ENCODE measurements at regions not wholly inside any gene's neighbourhood (a gene's known extent, or its start where the extent isn't known, plus 50 kb on each side); places are given as distances from the start of the nearest gene placed in this dataset.

DNA sequence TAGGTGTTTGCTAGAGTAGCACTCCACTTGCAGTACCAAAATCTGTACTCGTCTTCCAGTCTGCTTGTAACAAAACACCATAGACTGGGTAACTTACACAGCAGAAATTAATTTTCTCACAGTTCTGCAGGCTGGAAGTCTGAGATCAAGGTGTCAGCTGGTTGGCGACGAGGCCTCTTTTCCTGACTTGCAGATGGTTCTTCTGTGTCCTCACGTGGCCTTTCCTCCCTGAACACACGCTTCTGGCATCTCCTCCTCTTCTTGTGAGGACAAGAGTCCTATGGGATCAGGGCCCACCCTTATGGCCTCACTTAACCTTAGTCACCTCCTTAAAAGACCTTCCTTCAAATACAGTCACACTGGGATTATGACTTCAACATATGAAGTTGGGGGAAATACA lies 493.5 kb upstream of the MYT1L start:
- DNase-seq, result no peak

DNA sequence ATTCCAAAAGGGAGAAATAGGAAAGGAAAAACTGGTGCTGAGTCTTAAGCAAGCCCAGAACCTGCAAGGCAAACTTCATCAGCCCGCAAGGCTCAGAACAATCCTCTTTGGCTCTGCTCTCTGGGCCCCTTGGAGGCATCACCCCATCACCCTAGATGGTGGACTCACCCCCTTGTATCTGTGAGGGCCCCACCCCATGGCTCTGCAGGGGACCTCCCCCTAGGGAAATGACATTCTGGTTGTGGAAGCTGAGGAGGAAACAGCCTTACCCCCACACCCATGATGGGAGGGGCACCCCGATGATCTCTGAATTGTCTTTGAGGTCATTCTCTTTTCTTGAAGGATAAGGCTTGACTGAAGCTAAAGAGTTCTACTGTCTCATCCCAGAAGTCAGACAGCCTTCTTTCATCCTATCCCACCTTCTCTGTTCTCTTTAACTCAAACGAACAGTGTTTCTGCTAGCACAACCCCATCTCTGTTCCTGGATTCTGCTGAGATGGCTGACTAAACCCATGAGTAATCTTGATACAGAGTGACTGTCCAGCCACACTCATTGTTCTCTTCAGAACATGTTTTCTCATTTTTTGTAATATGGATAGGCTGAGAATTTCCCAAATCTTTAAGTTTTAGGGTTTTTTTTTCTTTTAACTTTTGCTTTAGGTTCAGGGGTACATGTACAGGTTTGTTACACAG lies 492.1 kb upstream of the MYT1L start:
- no peak for DNase-seq

GRCh38 chr2:2822143-2822542 lies 491.1 kb upstream of the MYT1L start:
- no peak for DNase-seq

DNA sequence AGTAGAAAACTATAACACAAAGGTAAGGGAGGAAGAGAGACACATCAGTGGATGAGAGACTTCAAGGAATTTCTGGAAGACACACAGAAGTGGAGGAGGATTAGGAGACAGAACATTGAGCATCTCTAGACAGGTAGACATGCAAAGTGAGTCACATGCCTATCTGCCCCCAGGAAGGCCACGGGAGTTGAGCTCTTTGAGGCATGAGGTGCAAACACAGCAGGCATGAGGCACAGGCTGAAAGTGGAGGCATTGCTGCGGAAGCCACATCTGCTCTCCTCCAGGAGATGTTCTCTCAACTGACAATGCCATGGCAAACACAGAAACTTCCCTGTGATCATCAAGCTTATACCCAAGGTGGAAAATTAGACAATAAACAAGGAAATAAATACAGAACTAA lies 481.6 kb upstream of the MYT1L start:
- no peak for DNase-seq

- no peak for DNase-seq
Measured at GRCh38 chr2:2812117-2812516, 481.0 kb upstream of the MYT1L start.

DNA sequence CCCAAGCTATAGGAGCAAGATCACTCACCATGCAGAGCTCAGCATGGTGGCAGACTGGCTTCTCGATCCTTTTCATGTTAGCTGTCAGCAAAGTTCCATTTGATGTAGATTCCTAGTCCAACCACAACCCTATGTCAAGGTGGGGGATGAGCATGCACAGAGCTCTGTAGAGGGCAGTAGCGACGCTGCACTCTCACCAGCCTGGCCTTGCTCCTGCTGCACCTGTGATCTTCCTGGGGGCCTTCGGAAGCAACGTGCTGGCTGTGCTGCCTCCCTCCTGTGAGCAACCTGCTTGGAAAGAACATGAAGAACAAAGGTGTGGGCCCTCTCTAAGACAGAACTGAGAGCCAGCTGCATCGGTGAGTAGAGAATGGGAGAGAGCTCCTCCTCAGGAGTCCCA lies 479.4 kb upstream of the MYT1L start:
- no peak for DNase-seq

GRCh38 chr2:2809771-2810170 lies 478.7 kb upstream of the MYT1L start:
- DNase-seq, result no peak

DNA sequence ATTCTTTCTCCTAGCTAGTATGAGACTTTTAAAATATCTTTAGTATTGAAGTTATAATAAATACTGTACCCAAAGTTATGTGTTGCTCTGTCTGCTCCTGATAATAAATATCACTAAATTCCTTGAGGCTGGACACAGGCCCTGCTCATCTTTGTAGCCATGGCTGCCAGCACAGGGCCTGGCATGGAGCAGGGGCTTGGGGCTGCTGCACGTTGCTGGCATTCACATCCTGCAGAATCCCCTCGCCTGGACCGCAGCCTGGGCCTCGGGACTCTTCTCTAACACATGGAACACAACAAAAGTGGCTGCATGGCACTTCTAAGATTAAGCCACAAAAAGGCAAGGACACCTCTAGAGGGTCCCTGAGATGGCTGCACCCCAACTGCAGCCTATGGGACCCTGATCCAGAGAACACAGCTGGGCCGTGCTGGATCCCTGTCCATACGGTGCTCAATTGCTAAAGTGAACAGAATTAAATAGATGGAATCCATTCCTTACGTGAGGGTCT lies 477.5 kb upstream of the MYT1L start:
- no peak for DNase-seq

DNA sequence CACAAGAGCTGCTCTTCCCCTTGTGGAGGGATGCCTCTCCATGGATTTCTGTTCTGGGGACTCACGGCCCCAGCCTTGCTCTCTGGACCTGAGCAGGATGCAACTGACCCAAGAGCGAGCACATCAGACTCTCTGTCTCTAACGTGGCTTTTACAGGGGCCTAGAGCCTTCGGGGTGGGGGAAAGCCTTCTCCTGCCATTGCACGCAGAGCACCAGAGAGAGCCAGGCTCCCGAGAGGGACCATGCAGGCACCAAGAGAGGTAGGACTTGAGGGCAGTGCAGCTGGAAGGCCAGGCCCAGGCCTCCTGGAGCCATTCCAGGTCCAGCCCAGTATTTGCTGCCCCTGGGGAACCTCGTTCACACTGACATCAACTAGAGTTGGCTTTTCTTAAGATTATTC lies 475.6 kb upstream of the MYT1L start:
- DNase-seq, result no peak

- no peak for DNase-seq
Measured at GRCh38 chr2:2805263-2805662, 474.2 kb upstream of the MYT1L start.

DNA sequence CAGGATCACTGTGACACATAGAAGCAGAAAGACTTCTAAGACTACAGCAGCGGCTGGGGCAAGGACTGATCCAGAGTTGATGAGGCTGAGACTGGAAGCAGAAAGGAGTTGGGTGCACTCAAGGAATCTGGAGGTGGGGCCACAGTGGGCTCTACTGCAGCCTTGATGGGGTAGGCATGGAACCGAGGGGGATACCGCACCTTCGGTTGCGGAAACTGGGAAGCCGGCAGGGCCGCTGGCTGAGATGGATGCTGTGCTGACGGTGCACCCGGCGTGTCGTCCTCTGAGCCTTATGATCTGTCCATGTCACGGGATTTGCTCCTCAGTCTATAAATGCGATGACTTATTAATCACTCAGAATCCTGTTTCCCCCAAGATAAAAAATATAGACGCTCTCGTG lies 473.5 kb upstream of the MYT1L start:
- DNase-seq, result no peak

- DNase-seq, result no peak
Measured at GRCh38 chr2:2801458-2801857, 470.4 kb upstream of the MYT1L start.

GRCh38 chr2:2800697-2801096 lies 469.6 kb upstream of the MYT1L start:
- DNase-seq, result no peak

GRCh38 chr2:2800001-2800400 lies 468.9 kb upstream of the MYT1L start:
- no peak for DNase-seq

DNA sequence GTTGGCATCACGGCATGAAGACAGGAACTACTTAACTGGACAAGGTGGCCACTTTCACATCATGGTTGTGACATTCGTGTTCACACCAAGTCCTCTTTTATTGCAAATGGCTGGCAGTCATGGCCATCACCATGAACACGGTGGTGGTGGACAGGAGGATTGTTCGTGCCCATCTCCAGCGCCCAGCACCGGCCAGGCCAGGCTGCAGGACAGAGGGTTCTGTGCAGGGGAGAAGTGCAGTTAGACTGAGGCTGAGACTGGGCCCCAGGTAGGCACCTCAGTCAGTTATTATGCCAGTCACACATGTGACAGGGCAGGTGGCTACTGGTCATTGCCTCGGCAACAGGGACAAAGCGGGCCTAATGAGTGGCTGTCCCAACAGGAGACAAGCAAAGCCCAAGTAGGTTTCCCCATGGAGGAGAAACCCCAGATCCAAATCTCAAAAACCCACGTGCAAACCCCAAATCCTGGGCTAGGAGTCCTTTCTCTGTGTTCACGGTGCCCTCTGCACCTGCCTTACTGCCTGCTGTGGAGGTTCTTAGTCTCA lies 468.1 kb upstream of the MYT1L start:
- DNase-seq, result no peak

DNA sequence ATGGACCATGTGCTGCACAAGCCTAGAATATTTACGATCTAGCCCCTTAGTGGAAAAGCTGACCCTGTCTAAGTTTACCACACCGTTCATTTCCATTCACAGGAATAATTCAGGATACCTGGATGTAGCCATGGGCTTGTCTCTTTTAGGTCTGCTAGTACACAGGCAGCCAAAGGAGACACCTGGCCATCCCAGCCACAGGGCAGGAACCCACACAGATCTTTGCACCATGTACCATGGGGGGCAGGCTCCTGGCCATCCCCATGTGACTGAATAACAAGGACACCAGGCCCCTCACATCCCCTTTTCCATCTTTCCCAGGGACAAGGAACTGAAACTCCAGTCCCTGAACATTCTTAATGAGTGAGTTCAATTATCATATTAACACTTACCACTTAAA lies 467.3 kb upstream of the MYT1L start:
- DNase-seq, result no peak

GRCh38 chr2:2797797-2798196 lies 466.7 kb upstream of the MYT1L start:
- no peak for DNase-seq

- no peak for DNase-seq
Measured at GRCh38 chr2:2796207-2796606, 465.1 kb upstream of the MYT1L start.

- DNase-seq, result no peak
Measured at GRCh38 chr2:2795438-2796091, 464.5 kb upstream of the MYT1L start.

- DNase-seq, result no peak
Measured at GRCh38 chr2:2793925-2794560, 463.0 kb upstream of the MYT1L start.

DNA sequence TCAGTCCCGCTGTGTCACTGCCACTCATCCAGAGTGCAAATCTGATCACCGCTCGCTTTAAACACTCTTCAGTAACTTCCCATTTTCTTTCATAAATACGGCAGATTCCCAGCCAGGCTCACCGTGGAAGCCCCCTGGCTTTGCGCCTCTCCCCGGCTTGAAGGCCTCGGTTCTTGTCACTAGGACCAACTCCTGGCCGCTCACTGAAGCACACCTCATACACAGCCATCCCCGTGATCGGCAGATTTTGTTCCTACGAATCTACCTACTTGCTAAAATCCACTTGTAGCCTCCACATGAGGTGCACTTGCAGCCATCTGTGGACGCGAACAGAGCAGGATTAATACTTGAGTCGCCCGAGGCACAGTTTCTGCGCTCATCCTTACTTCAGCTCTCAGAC lies 462.4 kb upstream of the MYT1L start:
- DNase-seq, result no peak

DNA sequence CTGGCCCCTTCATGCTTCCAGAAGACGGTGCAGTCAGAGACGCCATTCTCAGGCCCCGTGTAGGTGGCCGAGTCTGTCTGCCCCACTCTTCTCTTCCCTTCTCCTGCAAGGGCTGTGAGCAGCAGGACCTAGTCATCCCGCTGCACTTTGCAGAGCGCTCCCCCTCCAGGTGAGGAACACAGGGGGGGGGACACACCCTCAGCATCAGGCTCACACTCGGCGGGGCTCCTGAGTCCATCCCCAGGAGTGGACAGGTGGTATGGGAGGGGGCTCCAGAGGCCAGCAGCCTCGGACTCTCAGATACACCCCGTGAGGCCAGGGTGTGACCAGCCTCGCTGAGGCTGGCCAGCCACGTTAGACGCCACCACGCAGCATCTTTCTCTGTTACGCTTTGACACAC lies 460.5 kb upstream of the MYT1L start:
- DNase-seq, result no peak

- DNase-seq, result no peak
Measured at GRCh38 chr2:2791031-2791430, 460.0 kb upstream of the MYT1L start.

GRCh38 chr2:2788076-2788475 lies 457.0 kb upstream of the MYT1L start:
- no peak for DNase-seq

Data from retina (tissue), 1 donor.